ENCODE measurements at regions not wholly inside any gene's neighbourhood (a gene's known extent, or its start where the extent isn't known, plus 50 kb on each side); places are given as distances from the start of the nearest gene placed in this dataset.

GRCh38 chr4:20490734-20491133 lies 209.5 kb upstream of the PACRGL start:
- H3K14ac ChIP-seq (replicated peaks; ENCODE audit: low read depth, low read length) = no peak overlapping the region
- no peak overlapping the region for H2AFZ ChIP-seq (replicated peaks; ENCODE audit: low read length, poor library complexity)
- no peaks in the 10 kb centered on the region for H3K36me3 ChIP-seq (ENCODE audit: control insufficient read depth, insufficient read depth, low read length)
- POLR2A ChIA-PET (ENCODE audit: unreplicated experiment) = no interaction called here
- no peak overlapping the region for H2BK5ac ChIP-seq (ENCODE audit: low read depth, low read length, poor library complexity, severe bottlenecking)
- no peak overlapping the region for H2AK9ac ChIP-seq (replicated peaks; ENCODE audit: low read depth, low read length, poor library complexity)
- no peaks in the 10 kb centered on the region for H3K27me3 ChIP-seq (ENCODE audit: control insufficient read depth, insufficient read depth, low read length)
- ATAC-seq (ENCODE audit: low read depth) = no peak
- BruUV-seq (replicated peaks) = no TSS peak
- H3K4me3 ChIP-seq (ENCODE audit: insufficient read depth, low read depth, low read length) = no peak overlapping the region
- CTCF ChIA-PET = interaction anchor here (0.8 kb wide), 1 partner anchor 58 kb away, joined by 4 read pairs; no protein-coding TSS in a partner anchor
- H3K9me3 ChIP-seq (ENCODE audit: control insufficient read depth, insufficient read depth, low read length) = no peaks in the 10 kb centered on the region
- no peak overlapping the region for H4K91ac ChIP-seq (ENCODE audit: insufficient read depth, low read depth, low read length)
- H4K5ac ChIP-seq (ENCODE audit: low read depth, low read length) = no peak overlapping the region
- DNase-seq = no peak
- H2BK20ac ChIP-seq (ENCODE audit: low read depth, low read length) = no peak overlapping the region
- dilution Hi-C loops (cut with HindIII; ENCODE audit: low sequenced_read_pairs, unreplicated experiment) = no loop called here
- H3K18ac ChIP-seq (ENCODE audit: low read depth, low read length) = no peak overlapping the region
- intact Hi-C loops (cut with micrococcal nuclease) = no loop called here
- no peak overlapping the region for H3K4me2 ChIP-seq (ENCODE audit: low read depth, low read length)
- TF ChIP-seq ELK1 (IDR thresholded peaks at IDR 0.05; ENCODE audit: borderline replicate concordance, low read depth, low read length) (no peak), CHD1 (IDR thresholded peaks at IDR 0.05; ENCODE audit: low read depth, low read length) (no peak), SMC3 (IDR thresholded peaks at IDR 0.05; ENCODE audit: low read depth, low read length) (no peak), MXI1 (IDR thresholded peaks at IDR 0.05; ENCODE audit: borderline replicate concordance, low read depth, low read length) (no peak), USF2 (IDR thresholded peaks at IDR 0.05; ENCODE audit: low read depth, low read length) (no peak), CEBPB (IDR thresholded peaks at IDR 0.05; ENCODE audit: low read depth, low read length) (no peak), POLR2A (IDR thresholded peaks at IDR 0.05; ENCODE audit: low read depth, low read length) (no peak), FOS (IDR thresholded peaks at IDR 0.05; ENCODE audit: low read depth, low read length) (no peak), RCOR1 (IDR thresholded peaks at IDR 0.05; ENCODE audit: insufficient replicate concordance, low read length) (no peak), BHLHE40 (IDR thresholded peaks at IDR 0.05; ENCODE audit: low read depth, low read length) (no peak), MAZ (IDR thresholded peaks at IDR 0.05; ENCODE audit: borderline replicate concordance, low read depth, low read length) (no peak)
- H3K56ac ChIP-seq (ENCODE audit: extremely low read depth, insufficient read depth, low read length) = no peak overlapping the region
- H4K8ac ChIP-seq (ENCODE audit: low read depth in 2 of 2, low read length in 2 of 2) = no peak overlapping the region
- in situ Hi-C loops (cut with MboI; ENCODE audit: low sequenced_read_pairs) = no loop called here
- H3K9ac ChIP-seq (ENCODE audit: low read depth, low read length) = no peak overlapping the region
- H2BK15ac ChIP-seq (ENCODE audit: low read depth, low read length) = no peak overlapping the region
- peaks cover 2% of the 10 kb centered on the region; the same call in 1 of the 2 replicates for H3K4me1 ChIP-seq (ENCODE audit: control insufficient read depth, insufficient read depth, low read length)
- H3K4ac ChIP-seq (ENCODE audit: low read depth, low read length) = no peak overlapping the region
- H3K79me1 ChIP-seq (ENCODE audit: low read depth in 1 of 2, low read length in 2 of 2) = no peaks in the 10 kb centered on the region
- no peak overlapping the region for H2BK120ac ChIP-seq (ENCODE audit: low read depth, low read length)
- H4K20me1 ChIP-seq (ENCODE audit: insufficient read depth, low read length) = no peaks in the 10 kb centered on the region
- H3K23ac ChIP-seq (ENCODE audit: low read depth, low read length) = no peak overlapping the region
- no peak overlapping the region for H3K27ac ChIP-seq (ENCODE audit: insufficient read depth, low read length)
- WGBS, 2 experiments (ENCODE audit: extremely low coverage in 2 of 2, insufficient read length in 1 of 2) = no CpG with 5 or more reads among the region's 3 CpGs
- H3K9me1 ChIP-seq (ENCODE audit: insufficient read depth, low read length) = no peaks in the 10 kb centered on the region
- H2AK5ac ChIP-seq (ENCODE audit: low read depth, low read length) = no peak overlapping the region
